B cell (primary cell): ENCODE measurements at regions not wholly inside any gene's neighbourhood (a gene's known extent, or its start where the extent isn't known, plus 50 kb on each side); places are given as distances from the start of the nearest gene placed in this dataset.

ENCODE experiments used
- ATAC-seq: fragments of 200-7000 bp; cut with Tn5 transposase; one replicate; pipeline ENCODE4 v1.10.0; 2021; ENCODE audit warnings: low read depth, mild to moderate bottlenecking, moderate number of reproducible peaks, moderate library complexity
- CTCF ChIA-PET: fragments of 350-600 bp; sonication (Branson Sonifier 250); formaldehyde crosslinking; loops from one replicate; lab custom pipeline; 2021; ENCODE audit warnings: antibody characterized with exemption, inconsistent platforms; lab: Charles Lee
- POLR2A ChIA-PET: fragments of 350-600 bp; sonication (Branson Sonifier 250); formaldehyde crosslinking; loops from one replicate; lab custom pipeline; 2021; ENCODE audit warnings: antibody characterized with exemption; lab: Charles Lee
- DNase-seq: peaks from one replicate; pipeline ENCODE4 v3.0.0; 2013
- H2AFZ ChIP-seq: 2 replicates; pipeline ENCODE4 v1.6.1; 2012; ENCODE audit warnings: mild to moderate bottlenecking, low read depth, low read length; ENCODE audit not compliant: insufficient read depth, poor library complexity, severe bottlenecking
- H3K27ac ChIP-seq, 2 donors: 1 replicate in 1 of 2; 2 replicates in 1 of 2; pipeline ENCODE4 v1.5.1; 2012 to 2013; ENCODE audit warnings: low read length in 2 of 2, mild to moderate bottlenecking in 2 of 2, moderate library complexity in 1 of 2
- H3K27me3 ChIP-seq, 4 experiments: fragments of 200-600 bp in 1 of 4; sonication (generic) in 1 of 4; replicated peaks in 1 of 4; 1 replicate in 2 of 4; 2 replicates in 2 of 4; pipeline versions ENCODE4 v1.6.1 to v1.7.0; 2013 to 2016; ENCODE audit warnings: low read length in 3 of 4, mild to moderate bottlenecking in 2 of 4, mixed read lengths in 1 of 4, moderate library complexity in 1 of 4; ENCODE audit not compliant: insufficient read depth in 4 of 4, control insufficient read depth in 3 of 4; ENCODE audit errors: control extremely low read depth in 1 of 4
- H3K36me3 ChIP-seq, 2 experiments: replicated peaks in 1 of 2; 1 replicate in 1 of 2; 2 replicates in 1 of 2; pipeline versions ENCODE4 v1.6.1 to v1.7.1; 2013; ENCODE audit warnings: low read length in 1 of 2; ENCODE audit not compliant: insufficient read depth in 2 of 2, control insufficient read depth in 1 of 2; ENCODE audit errors: control extremely low read depth in 1 of 2, extremely low read depth in 1 of 2
- H3K4me1 ChIP-seq, 2 donors: fragments of 200-600 bp in 1 of 2; sonication (generic) in 1 of 2; 1 replicate in 1 of 2; 2 replicates in 1 of 2; pipeline versions ENCODE4 v1.5.1 to v1.6.1; 2013 to 2017; ENCODE audit warnings: low read length in 2 of 2; ENCODE audit not compliant: control insufficient read depth in 2 of 2, insufficient read depth in 2 of 2
- H3K4me2 ChIP-seq: replicated peaks from 2 replicates; pipeline ENCODE3; 2012; ENCODE audit warnings: mild to moderate bottlenecking, low read depth, low read length; ENCODE audit not compliant: poor library complexity, severe bottlenecking
- H3K4me3 ChIP-seq, 5 experiments: fragments of 200-600 bp in 1 of 5; sonication (generic) in 1 of 5; 1 replicate in 3 of 5; 2 replicates in 2 of 5; pipeline versions ENCODE4 v1.5.1 to v1.7.0; 2011 to 2016; ENCODE audit warnings: low read length in 4 of 5, mild to moderate bottlenecking in 4 of 5, low read depth in 2 of 5, control low read depth in 1 of 5, moderate library complexity in 1 of 5; ENCODE audit not compliant: insufficient read depth in 1 of 5; ENCODE audit errors: control extremely low read depth in 1 of 5, extremely low read depth in 1 of 5
- H3K79me2 ChIP-seq: fragments of 200-600 bp; sonication (generic); one replicate; pipeline ENCODE4 v1.6.0; 2016; ENCODE audit warnings: low read length; ENCODE audit not compliant: control insufficient read depth, insufficient read depth
- H3K9ac ChIP-seq: fragments of 200-600 bp; sonication (generic); 2 replicates; pipeline ENCODE4 v1.6.1; 2017; ENCODE audit warnings: mild to moderate bottlenecking, low read length, moderate library complexity
- H3K9me3 ChIP-seq, 3 donors: one replicate each; pipeline versions ENCODE4 v1.6.1 to v1.7.1; 2013; ENCODE audit warnings: low read length in 2 of 3; ENCODE audit not compliant: control insufficient read depth in 2 of 3, insufficient read depth in 1 of 3; ENCODE audit errors: control extremely low read depth in 1 of 3
- H4K20me1 ChIP-seq: 2 replicates; pipeline ENCODE4 v1.6.0; 2012; ENCODE audit warnings: mild to moderate bottlenecking, low read length; ENCODE audit not compliant: insufficient read depth, control insufficient read depth, poor library complexity, severe bottlenecking
- H3K27ac Mint-ChIP-seq: one replicate; pipeline ENCODE4 v1.8.0; 2021; ENCODE audit warnings: mixed read lengths
- H3K27me3 Mint-ChIP-seq: one replicate; pipeline ENCODE4 v1.8.0; 2021; ENCODE audit warnings: mixed read lengths
- H3K4me1 Mint-ChIP-seq: one replicate; pipeline ENCODE4 v1.8.0; 2021; ENCODE audit warnings: mixed read lengths
- H3K4me3 Mint-ChIP-seq: one replicate; pipeline ENCODE4 v1.8.0; 2021; ENCODE audit warnings: mixed read lengths
- H3K9me3 Mint-ChIP-seq: one replicate; pipeline ENCODE4 v1.8.0; 2022; ENCODE audit warnings: mixed read lengths; ENCODE audit not compliant: insufficient read depth
- CTCF ChIP-seq: fragments of 200-600 bp; IDR thresholded peaks from one replicate; pipeline ENCODE4 v1.8.0; 2022; ENCODE audit warnings: antibody characterized with exemption, mild to moderate bottlenecking
- EZH2 ChIP-seq: IDR thresholded peaks from 2 replicates; pipeline ENCODE4 v1.6.1; 2012; ENCODE audit warnings: borderline replicate concordance, low read depth, mild to moderate bottlenecking, moderate library complexity, low read length; ENCODE audit not compliant: insufficient read depth, poor library complexity, severe bottlenecking
- WGBS: methylation state at CpG from one replicate; pipeline ENCODE4 v1.1.5; 2013; ENCODE audit warnings: missing lambda C conversion rate; ENCODE audit not compliant: insufficient coverage; 5-methylcytosine and 5-hydroxymethylcytosine counted together
- intact Hi-C: fragments of 100-400 bp; cut with micrococcal nuclease; formaldehyde crosslinking; loops from one replicate; pipeline ENCODE4 v1.10.0; 2022

DNA sequence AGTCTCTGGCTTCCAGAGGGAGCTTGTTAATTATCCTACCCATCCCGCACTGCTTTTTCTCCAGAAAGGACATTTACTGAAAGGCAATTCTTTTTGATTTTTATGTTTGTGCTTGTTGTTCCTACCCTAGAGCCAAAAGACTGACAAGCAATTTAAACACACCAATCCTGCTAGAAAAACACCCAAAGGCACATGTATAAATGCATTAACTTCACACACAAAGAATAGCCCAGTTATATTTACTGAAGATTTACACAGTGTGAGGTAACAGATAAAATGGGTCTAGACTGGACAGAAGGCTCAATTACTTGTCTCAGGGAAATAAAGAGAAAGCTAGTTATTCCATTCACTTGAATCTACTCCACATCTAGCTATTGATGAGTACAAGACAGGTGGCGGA, 61.2 kb upstream of the NOCT start:
- ChIA-PET POLR2A (no interaction called here), CTCF (no interaction called here)
- no peaks in the 10 kb centered on the region for H3K9me3 Mint-ChIP-seq
- Histone ChIP-seq H3K4me3 (no peak overlapping the region), H3K9ac (no peak overlapping the region), H3K36me3 (no peaks in the 10 kb centered on the region), H3K27ac (no peak overlapping the region), H3K79me2 (no peaks in the 10 kb centered on the region), H3K4me2 (no peak overlapping the region), H2AFZ (no peak overlapping the region), H3K4me1 (no peaks in the 10 kb centered on the region), H3K27me3 (peaks cover 0 to 2% (median 0%) of the 10 kb centered on the region in 4 experiments), H4K20me1 (no peaks in the 10 kb centered on the region), H3K9me3 (no peaks in the 10 kb centered on the region)
- no peak for TF ChIP-seq EZH2
- no CpG with 5 or more reads among the region's 2 CpGs for WGBS
- no peak for DNase-seq
- ATAC-seq, result no peak
- intact Hi-C loops, result no loop called here
- H3K27ac Mint-ChIP-seq, result no peak overlapping the region
- H3K4me1 Mint-ChIP-seq, result no peaks in the 10 kb centered on the region
- H3K4me3 Mint-ChIP-seq, result no peak overlapping the region
- peaks cover 9% of the 10 kb centered on the region for H3K27me3 Mint-ChIP-seq

DNA sequence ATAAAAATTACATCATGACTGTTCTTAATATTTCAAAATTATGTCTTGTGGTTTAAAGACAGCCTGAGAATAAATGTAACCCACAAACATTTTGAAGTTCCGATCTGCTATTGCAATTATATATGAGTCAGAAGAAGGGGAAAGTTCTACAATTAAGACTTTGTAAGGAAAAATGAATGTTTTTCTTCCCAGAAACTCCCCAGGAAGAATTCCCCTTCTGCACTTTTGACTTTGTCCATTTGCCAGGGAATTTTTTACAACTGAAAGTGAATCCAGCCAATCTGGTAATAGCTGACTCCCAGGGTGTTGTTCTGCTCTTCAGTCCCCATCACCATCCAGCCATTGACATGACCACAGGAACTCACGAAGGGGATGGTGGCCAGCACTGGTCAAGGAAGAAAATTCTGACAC, 61.6 kb upstream of the NOCT start:
- Histone ChIP-seq H3K36me3 (no peaks in the 10 kb centered on the region), H3K4me1 (no peaks in the 10 kb centered on the region), H3K27me3 (peaks cover 0 to 2% (median 0%) of the 10 kb centered on the region in 4 experiments), H3K9ac (no peak overlapping the region), H3K4me2 (no peak overlapping the region), H3K27ac (no peak overlapping the region), H2AFZ (no peak overlapping the region), H3K79me2 (no peaks in the 10 kb centered on the region), H3K4me3 (no peak overlapping the region), H3K9me3 (no peaks in the 10 kb centered on the region), H4K20me1 (no peaks in the 10 kb centered on the region)
- H3K27me3 Mint-ChIP-seq, result peaks cover 9% of the 10 kb centered on the region
- H3K4me1 Mint-ChIP-seq, result no peaks in the 10 kb centered on the region
- intact Hi-C loops, result no loop called here
- no peak overlapping the region for H3K27ac Mint-ChIP-seq
- H3K4me3 Mint-ChIP-seq, result no peak overlapping the region
- H3K9me3 Mint-ChIP-seq, result no peaks in the 10 kb centered on the region
- no peak for ATAC-seq
- WGBS, result 30% methylated on average over 1 of the region's 2 CpGs
- DNase-seq, result no peak
- ChIA-PET POLR2A (no interaction called here), CTCF (no interaction called here)
- TF ChIP-seq CTCF (no peak), EZH2 (no peak)
